Left colon (tissue), 2 donors: ENCODE measurements at regions not wholly inside any gene's neighbourhood (a gene's known extent, or its start where the extent isn't known, plus 50 kb on each side); places are given as distances from the start of the nearest gene placed in this dataset.

Experiments used
- ATAC-seq: fragments of 200-7000 bp; cut with Tn5 transposase; one replicate; pipeline ENCODE4 v1.9.1; 2020; ENCODE audit warnings: mild to moderate bottlenecking, moderate library complexity
- DNase-seq, 2 donors: peaks; one replicate each; pipeline ENCODE4 v3.0.0-alpha.2; 2020
- intact Hi-C, 2 donors: fragments of 100-400 bp; cut with DNase I in 1 of 2; cut with micrococcal nuclease in 1 of 2; formaldehyde crosslinking; loops; one replicate each; pipeline versions ENCODE4 v1.11.2 to v1.14.0; 2022; cut with DNase I, micrococcal nuclease
- donor health status: DM: no; HTN: no; CAD: no.
- donor health status: DM: yes; HTN: yes; CAD: no.

DNA sequence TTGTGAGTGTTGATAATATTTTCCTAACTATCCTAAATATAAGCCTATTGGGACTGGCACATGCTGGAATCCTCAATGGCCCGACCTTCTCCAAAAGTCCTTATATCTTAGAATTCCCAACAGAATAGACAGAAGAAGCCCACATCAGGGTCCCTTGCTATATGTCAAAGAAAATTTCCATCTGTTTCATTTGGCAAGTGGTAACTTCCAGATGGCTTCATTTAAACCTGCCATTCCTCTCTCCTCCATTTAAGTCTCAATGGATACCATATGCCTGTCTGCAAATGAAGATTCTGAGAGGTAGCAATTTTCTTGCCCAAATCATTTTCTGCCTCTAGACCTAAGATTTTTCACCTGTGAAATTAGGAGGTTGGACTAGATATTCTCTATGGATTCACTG lies 73.1 kb upstream of the KCNA4 start:
- intact Hi-C loops = no loop called here
- no peak for ATAC-seq
- DNase-seq = no peak

- intact Hi-C loops = no loop called here
Observed at GRCh38 chr11:30091246-30091645, 74.4 kb upstream of the KCNA4 start.

GRCh38 chr11:30091737-30092136 lies 74.9 kb upstream of the KCNA4 start:
- ATAC-seq (no peak), DNase-seq (no peak)
- intact Hi-C loops = no loop called here

More at GRCh38 chr11:30091246-30091645, 74.4 kb upstream of the KCNA4 start:
- ATAC-seq = no peak
- DNase-seq = no peak

DNA sequence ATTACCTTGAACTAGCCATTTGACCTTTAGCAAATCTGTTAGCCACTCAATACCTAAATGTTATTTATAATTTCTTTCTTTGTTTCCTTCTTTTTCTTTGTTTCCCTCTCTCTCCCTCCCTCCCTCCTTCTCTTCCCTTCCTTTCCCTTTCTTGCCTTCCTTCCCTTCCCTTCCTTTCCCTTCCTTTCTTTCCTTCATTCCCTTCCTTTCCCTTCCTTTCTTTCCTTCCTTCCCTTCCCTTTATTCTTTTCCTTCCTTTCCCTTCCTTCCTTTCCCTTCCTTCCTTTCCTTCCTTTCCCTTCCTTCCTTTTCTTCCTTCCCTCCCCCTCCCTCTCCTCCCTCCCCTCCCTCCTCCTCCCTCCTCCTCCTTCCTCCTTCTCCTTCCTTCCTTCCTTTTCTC lies 75.7 kb upstream of the KCNA4 start:
- ATAC-seq (no peak), DNase-seq (no peak)
- intact Hi-C loops = no loop called here

DNA sequence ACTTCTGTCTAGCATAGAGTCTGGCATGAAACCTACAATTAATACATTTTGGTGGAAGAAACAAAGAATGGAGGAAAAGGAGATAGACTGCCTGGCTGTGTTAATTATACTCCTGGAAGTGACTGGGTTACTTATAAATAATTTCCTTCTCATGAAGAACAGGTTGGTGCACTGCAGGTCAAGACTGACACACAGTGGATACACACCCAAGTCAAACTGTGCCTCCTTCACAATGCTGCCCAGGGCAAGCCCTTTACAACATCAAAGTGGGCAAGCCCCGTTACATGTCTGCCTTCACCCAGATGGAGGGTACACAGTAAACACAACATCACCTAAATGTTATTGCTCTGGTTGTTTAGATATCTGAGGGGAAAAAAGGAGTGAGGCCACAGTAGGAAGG lies 83.7 kb upstream of the KCNA4 start:
- DNase-seq (no peak), ATAC-seq (no peak)
- intact Hi-C loops = no loop called here

- ATAC-seq = no peak
- no peak for DNase-seq
- intact Hi-C loops = no loop called here
Observed at GRCh38 chr11:30106222-30107181, 89.7 kb upstream of the KCNA4 start.

GRCh38 chr11:30107899-30108298 lies 91.1 kb upstream of the KCNA4 start:
- DNase-seq = no peak
- intact Hi-C loops = no loop called here
- ATAC-seq = no peak

- intact Hi-C loops = no loop called here
- no peak for ATAC-seq
Observed at GRCh38 chr11:30109774-30110173, 92.9 kb upstream of the KCNA4 start.

GRCh38 chr11:30110691-30111090 lies 93.9 kb upstream of the KCNA4 start:
- DNase-seq (no peak), ATAC-seq (no peak)
- intact Hi-C loops = no loop called here

More at GRCh38 chr11:30109774-30110173, 92.9 kb upstream of the KCNA4 start:
- no peak for DNase-seq

- no peak for ATAC-seq
- no peak for DNase-seq
- intact Hi-C loops = no loop called here
Observed at GRCh38 chr11:30111786-30112185, 95.0 kb upstream of the KCNA4 start.

DNA sequence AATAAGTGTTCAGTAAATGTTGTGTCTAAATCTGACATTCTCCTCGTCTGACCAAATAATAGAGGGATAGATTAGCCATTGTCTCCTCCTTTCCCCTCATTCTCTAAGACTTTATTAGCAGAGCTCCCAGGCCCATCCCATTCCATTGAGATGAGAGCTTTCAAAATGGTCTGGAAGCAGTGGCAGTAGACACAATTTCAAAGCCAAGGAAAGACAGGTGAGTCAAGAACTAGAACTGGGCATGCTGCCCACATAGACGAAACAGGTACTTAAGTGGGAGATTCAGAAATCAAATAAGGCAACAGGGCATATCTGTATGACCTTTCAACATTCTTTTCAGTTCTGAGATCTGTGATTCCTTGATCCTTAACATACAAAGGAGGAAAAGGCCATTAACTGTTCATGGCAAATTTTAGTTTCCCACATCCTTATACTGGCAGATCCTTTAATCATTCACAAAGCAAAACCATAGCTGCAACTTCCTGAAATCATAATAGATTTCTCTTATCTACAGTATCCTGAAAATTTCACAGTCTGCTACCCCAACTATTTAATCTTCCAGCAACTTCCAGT lies 96.6 kb upstream of the KCNA4 start:
- intact Hi-C loops = no loop called here
- DNase-seq (no peak), ATAC-seq (no peak)

DNA sequence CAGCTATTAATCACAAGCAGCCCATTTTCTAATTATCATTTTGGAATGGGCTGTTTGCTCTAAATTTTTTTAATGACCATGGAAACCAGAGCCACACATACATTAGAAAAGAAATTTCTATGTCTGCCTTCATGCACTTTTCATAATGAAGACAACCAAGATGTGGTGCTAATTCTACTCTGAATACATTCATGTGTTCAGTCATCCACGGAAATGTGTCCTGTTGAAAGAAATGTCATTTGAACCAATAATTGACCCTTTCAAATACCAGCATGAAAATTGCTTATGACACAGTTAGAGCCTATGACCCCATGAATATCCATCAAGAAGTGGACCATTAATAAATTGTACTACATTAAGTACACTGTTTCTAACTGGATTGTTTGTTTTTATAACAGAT lies 99.7 kb upstream of the KCNA4 start:
- ATAC-seq (no peak), DNase-seq (no peak)
- intact Hi-C loops = no loop called here

DNA sequence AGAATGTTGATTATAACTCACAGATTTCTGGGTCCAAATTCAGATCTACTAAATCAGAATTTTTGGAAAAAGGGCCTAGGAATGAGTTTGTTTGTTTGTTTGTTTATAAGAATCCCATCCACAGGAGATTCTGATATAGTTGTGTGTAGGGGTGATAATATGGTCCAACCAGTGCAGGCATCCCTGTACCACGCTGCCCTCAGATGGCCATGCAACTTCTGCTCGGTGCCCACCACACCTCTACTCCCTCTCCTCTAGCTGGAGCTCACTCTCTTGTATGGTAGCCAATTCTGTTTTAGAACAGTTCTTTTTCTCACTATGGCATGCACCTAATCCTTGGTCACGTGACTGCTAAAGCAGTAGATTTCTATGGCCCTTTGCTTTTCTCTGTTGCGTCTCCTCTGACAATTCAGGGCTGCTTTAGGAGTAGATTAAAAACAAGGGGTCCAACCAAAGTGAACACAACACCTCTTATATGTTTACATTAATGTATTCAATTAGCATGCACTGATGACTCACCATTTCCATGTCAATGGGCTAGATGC lies 103.3 kb upstream of the KCNA4 start:
- DNase-seq (no peak), ATAC-seq (no peak)
- intact Hi-C loops = no loop called here

GRCh38 chr11:30125456-30125855 lies 105.4 kb upstream of the FSHB start:
- intact Hi-C loops = no loop called here
- ATAC-seq = no peak
- no peak for DNase-seq

DNA sequence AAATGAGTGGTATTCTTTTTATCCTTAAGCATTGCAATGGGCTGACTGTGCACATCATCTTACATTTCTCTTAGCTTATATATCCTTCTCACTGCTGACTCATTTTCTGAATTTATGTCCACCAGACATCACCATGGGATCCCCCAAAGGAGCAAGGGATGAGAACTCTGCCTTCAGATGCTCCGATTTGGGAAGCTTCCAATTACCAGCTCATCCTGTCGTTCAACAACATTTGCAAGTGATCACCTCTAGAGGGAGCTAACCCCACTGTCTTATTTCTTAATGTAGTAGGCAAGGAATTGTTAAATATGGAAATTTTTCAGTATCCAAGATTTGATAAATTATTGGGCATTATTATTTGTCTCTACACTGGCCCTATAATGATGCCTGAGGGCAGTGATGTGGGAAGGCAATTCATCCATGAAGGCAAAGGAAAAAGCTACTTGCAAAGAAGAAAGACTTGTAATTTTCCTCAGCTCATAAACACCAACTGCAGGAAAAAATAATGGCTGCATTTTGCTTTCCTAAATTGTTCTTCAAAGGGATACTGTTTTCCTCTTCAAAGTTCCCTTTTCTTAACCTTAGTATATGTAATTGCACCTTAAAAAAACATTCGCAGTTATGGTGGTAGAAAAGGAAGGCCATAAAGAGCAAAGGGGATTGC lies 102.4 kb upstream of the FSHB start:
- no peak for ATAC-seq
- no peak for DNase-seq
- intact Hi-C loops = no loop called here

DNA sequence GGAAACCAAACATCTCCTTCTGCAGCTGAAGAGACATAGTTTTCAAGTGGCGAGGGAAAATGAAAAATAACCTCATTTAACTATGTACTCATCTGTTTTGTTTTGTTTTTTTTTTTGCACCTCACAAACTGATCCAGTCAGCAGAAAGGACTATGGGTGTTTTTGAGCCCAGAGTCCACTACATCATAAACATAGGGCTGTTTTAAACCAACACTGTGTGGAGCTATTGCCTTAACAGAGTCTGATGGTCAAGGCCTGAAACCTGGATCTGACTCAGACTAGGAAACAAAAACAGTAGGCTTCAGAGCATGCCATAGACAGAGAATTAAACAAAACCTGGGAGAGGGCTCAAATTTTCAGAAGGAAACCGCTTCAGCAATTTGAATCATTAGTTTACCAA lies 99.3 kb upstream of the FSHB start:
- no peak for ATAC-seq
- DNase-seq = no peak
- intact Hi-C loops = no loop called here

- intact Hi-C loops = no loop called here
- no peak for DNase-seq
- ATAC-seq = peak; percentile 49
Observed at GRCh38 chr11:30133281-30133680, 97.5 kb upstream of the FSHB start.

DNA sequence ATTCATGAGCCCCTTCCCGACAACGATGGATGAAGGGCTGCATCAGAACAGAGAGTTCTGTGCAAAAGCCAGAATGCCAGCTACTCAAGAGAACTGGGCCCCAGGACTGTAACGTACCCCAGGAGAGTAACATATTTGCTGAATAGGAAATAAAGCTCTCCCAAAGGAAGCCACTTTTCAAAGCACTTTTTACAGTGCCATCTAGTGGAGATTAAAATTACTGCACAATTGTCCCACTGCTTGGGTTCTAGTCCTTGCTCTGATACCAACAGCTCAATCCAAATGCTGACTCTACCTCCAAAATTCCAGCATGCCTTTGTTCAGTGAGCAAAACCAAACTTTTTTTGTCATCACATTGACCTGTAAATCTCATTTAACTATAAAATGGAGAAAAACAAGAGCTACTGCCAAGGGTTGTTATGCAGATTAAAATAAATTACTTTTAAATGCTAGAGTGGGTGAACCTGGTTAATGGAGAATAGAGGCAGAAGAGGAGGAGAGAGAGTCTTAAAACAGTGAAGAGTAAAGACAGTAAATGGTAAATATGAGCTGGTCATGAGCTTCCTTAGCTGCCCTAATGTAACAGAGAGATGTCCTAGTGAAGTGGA lies 87.6 kb upstream of the FSHB start:
- intact Hi-C loops = no loop called here
- DNase-seq = no peak
- no peak for ATAC-seq

GRCh38 chr11:30147293-30147692 lies 83.5 kb upstream of the FSHB start:
- no peak for DNase-seq
- no peak for ATAC-seq
- intact Hi-C loops = no loop called here
